GM10248 (cell line): ENCODE measurements at regions not wholly inside any gene's neighbourhood (a gene's known extent, or its start where the extent isn't known, plus 50 kb on each side); places are given as distances from the start of the nearest gene placed in this dataset.

Experiments
- CTCF ChIA-PET: fragments of 300-600 bp; sonication (Branson Sonifier 250); formaldehyde crosslinking; extraction: SDS; loops from one replicate; lab custom pipeline; 2021; ENCODE audit warnings: antibody characterized with exemption; lab: Yijun Ruan, JAX
- POLR2A ChIA-PET: fragments of 350-650 bp; sonication (Branson Sonifier 250); formaldehyde crosslinking; extraction: SDS; loops from one replicate; lab custom pipeline; 2020; ENCODE audit warnings: antibody characterized with exemption; lab: Yijun Ruan, JAX
- DNase-seq: peaks from one replicate; pipeline ENCODE4 v3.0.0; 2012; ENCODE audit errors: extremely low spot score
- TF ChIP-seq, protein P1 (sequence below): IDR thresholded peaks from 2 replicates; pipeline ENCODE4 v1.5.1; 2012; ENCODE audit warnings: mild to moderate bottlenecking, low read depth; ENCODE audit errors: extremely low read depth, missing control alignments, control extremely low read depth

DNA sequence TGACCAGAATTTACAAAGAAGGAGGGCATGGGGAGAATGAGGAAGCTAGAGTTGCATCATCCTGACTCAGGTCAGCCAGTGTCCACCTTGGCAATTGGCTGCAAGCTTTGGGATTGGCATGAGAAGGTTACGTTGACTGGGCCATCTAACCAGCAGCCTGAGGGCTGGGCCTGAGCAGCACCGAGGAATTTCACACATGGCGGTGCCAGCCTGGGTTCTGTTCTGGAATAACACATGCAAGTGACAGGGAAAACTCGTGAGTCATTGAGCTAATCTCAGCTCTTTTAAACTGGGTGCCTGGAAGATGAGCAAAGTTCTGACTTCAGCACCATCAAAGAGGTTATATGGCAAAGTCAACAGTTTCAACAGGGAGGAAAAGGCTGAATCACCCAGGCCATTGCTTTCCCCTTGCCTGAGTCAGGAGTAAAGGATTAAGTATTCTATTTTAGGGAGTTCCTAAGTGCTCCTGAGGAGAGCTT lies 543.2 kb upstream of the TBX3 start:
- ChIA-PET POLR2A (no interaction called here), CTCF (interaction anchor here (0.8 to 1.5 kb wide), 2 partner anchors 9 to 501 kb away, joined by 3 read pairs; no protein-coding TSS in a partner anchor)
- no peak for DNase-seq
- TF ChIP-seq, protein P1, sequence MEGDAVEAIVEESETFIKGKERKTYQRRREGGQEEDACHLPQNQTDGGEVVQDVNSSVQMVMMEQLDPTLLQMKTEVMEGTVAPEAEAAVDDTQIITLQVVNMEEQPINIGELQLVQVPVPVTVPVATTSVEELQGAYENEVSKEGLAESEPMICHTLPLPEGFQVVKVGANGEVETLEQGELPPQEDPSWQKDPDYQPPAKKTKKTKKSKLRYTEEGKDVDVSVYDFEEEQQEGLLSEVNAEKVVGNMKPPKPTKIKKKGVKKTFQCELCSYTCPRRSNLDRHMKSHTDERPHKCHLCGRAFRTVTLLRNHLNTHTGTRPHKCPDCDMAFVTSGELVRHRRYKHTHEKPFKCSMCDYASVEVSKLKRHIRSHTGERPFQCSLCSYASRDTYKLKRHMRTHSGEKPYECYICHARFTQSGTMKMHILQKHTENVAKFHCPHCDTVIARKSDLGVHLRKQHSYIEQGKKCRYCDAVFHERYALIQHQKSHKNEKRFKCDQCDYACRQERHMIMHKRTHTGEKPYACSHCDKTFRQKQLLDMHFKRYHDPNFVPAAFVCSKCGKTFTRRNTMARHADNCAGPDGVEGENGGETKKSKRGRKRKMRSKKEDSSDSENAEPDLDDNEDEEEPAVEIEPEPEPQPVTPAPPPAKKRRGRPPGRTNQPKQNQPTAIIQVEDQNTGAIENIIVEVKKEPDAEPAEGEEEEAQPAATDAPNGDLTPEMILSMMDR = no peak

DNA sequence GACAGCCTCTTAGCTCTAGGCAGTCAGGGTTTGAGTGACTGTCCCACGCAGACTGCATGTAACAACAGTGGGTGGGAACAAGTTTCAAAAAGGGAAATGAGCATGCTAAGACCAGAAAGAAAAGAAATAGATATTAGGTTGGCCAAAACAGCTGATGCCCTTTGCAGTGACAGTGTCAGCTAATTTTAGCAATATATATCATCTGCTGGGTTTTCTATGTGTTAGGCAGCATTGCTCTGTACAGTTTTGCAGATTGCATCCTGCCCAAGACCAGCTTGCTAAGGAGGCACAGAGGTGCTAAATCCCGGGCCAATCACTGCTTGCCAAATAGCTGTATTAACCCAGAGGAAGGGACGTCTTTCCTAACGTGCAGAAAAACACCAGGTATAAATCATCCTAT lies 541.9 kb upstream of the TBX3 start:
- ChIA-PET POLR2A (no interaction called here), CTCF (interaction anchor here (1.4 to 1.6 kb wide), 2 partner anchors 13 to 23 kb away, joined by 3 to 4 read pairs; no protein-coding TSS in a partner anchor)
- TF ChIP-seq, protein P1 = no peak
- no peak for DNase-seq

DNA sequence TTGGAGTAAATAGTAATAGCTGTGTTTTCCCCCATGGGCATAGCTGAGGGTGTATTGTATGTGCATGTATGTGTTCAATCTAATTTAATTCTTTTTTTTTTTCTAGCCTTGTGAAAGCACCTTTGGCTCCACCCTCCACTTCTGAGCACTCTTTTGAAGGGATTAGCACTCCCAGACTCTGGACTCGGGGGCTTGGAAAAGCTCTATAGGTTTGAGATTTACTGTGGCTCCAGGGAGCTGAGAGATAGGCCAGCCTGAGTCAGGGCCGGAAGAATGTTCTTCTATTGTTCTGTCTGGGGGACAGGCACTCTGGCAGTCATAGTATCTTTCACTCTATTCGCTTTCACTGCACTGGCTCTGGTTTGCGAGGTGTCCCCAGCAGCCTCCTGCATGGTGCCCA lies 540.0 kb upstream of the TBX3 start:
- POLR2A ChIA-PET = no interaction called here
- TF ChIP-seq, protein P1 = no peak
- CTCF ChIA-PET = interaction anchor here (0.7 kb wide), 1 partner anchor 15 kb away, joined by 3 read pairs; no protein-coding TSS in a partner anchor
- DNase-seq = no peak

- POLR2A ChIA-PET = no interaction called here
- CTCF ChIA-PET = interaction anchor here (0.7 kb wide), 1 partner anchor 14 kb away, joined by 3 read pairs; no protein-coding TSS in a partner anchor
- DNase-seq = no peak
- TF ChIP-seq, protein P1 = no peak
These were observed 539.3 kb upstream of the TBX3 start for GRCh38 chr12:115223322-115223721.

- no peak for DNase-seq
- TF ChIP-seq, protein P1 = no peak
- POLR2A ChIA-PET = no interaction called here
- CTCF ChIA-PET = interaction anchor here (1.0 kb wide), 1 partner anchor 21 kb away, joined by 3 read pairs; no protein-coding TSS in a partner anchor
These were observed 538.2 kb upstream of the TBX3 start for GRCh38 chr12:115222220-115222619.

DNA sequence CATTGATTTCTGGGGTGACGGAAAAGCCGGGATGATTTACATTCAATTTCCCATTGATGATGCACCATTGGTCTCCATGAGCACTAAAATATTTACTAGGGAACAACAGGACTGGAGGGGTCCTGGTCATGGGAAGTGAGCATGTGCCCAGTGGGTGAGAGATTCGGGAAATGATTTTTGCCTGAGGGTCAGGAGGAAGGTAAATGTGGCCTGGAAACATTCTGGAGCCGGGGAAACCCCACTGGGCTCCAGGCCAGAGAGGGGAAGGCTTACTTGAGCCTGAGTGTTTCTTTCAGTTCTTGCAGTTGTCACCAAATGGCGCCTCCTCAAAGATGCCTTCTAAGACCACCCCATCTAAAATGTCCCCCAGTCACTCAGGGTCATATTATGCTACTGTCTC lies 532.3 kb upstream of the TBX3 start:
- POLR2A ChIA-PET = no interaction called here
- TF ChIP-seq, protein P1 = no peak
- CTCF ChIA-PET = no interaction called here
- DNase-seq = no peak
